HG03558 (cell line): ENCODE measurements at regions not wholly inside any gene's neighbourhood (a gene's known extent, or its start where the extent isn't known, plus 50 kb on each side); places are given as distances from the start of the nearest gene placed in this dataset.

Experiments used
- ATAC-seq: cut with Tn5 transposase; IDR thresholded peaks from one replicate; pipeline ENCODE4 v1.9.1; 2021; ENCODE audit warnings: moderate number of reproducible peaks; ENCODE audit not compliant: unreplicated experiment; ENCODE audit errors: extremely low read depth

DNA sequence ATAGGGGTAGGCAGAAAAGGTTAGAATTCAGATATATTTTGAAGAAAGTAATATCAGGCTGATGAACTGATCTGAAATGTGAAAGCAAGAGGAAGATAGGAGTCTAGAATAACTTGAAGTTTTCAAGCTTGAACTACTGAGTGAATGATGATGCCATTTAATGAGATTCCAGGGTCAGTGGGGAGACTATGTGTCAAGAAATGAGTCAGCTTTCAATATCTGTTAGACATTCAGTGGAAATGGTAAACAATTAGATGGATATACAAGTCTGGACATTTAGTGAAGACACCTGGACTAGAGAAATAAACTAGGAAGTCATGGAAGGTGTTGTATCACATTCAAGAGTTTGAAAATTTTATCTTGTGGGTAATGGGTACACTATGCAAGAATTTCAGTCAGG, 326.9 kb downstream of the FSIP2 start:
- no peak for ATAC-seq

DNA sequence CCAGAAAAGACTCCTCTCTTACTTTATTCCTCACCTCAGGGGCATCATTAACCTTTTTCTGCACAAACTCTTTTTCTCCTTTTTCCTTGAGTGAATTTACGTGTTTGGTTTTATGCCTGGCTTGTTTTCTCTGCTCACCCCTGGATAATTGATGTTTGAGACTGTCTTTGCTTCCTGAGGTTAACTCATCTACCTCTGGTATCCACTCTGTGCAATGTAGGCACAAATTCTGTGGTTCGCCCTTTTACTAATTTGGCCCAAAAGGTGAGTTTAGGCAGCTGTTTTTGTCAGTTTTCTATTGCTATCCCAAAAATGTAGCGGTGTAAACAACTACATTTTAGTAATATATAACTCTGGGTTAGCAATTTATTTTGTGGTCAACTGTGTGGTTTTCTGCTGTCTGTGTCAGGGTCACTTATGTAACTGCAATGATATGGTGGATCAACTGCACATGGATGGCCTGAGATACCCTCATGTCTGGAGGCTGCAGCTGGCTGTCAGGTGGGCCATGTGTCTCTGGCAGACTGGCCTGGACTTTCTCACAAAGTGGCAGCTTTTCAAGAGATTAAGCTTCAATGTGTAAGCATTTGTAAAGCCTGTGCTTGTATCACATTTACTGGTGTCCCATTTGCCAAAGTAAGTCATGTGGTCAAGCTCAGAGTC, 329.7 kb downstream of the FSIP2 start:
- no peak for ATAC-seq

DNA sequence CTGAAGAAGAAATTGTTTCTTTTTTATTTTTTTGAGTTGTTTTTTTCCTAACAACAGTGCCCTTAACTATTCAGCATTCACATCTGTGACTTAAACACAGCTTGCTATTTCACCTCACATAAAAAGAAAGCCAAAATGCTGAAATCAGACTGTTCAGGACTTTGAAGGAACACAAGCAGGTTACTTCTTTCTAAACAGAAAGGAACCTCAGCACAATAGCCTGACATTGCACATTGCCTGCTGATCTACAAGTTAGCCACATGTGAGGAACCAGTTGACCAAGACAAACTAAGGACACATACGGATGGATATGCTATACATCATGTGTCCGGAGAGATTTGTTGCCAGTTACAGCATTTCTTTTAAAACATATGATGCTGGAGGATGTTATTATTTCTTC, 331.1 kb downstream of the FSIP2 start:
- no peak for ATAC-seq

DNA sequence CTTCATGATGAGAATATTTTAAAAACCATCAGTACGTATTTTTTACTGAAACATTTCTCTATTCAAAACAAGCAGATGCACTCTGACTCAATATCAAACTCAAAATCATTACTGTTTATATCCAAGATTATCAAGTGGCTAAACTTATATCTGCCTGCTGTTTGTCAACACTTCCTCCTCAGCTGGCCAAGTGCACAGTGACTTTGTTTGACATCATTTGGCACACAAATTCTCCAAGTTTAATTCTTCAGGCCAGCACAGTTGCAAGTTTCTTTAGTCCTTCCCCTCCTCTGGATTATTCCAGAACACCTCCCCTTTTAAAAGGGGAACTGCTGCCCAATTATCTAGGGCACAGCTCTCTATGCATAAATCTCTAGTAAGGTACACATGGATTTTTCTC, 346.6 kb downstream of the FSIP2 start:
- ATAC-seq, result no peak

DNA sequence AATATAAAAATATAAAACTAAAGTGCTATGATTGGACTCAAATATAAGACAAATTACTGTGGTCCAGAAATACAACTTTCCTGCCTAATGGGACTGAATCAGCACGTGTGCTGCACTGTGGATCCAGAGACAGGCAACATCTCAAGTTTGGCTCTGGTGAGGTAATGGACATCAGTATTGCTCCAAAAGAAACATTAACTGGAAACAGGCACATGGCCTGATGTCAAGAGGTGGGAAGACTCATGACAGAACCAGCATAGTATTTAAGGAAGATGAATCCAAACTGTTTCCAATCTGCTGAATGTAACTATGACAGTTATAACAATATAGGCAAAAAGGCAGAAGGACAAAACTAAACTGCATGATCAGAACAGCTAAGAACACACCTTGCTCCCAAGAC, 354.6 kb downstream of the FSIP2 start:
- no peak for ATAC-seq

DNA sequence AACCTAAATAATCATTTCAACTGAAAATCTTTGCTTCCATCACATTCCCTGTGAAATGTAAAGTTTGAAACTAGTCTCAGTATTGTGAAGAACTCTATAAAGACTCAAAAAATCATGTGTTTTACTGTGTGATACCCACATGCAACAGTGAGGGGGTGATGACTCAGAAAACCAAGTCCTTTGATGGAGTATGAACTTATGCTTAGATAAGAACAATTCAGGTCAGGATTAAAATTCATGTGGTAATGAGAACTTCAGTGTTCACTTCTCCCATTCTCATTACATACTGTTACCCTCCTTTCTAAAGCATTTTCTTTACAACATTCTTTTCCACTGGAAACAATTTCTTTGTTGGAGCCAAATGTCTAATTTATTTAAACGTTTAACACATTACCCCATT, 360.2 kb downstream of the FSIP2 start:
- ATAC-seq, result no peak

DNA sequence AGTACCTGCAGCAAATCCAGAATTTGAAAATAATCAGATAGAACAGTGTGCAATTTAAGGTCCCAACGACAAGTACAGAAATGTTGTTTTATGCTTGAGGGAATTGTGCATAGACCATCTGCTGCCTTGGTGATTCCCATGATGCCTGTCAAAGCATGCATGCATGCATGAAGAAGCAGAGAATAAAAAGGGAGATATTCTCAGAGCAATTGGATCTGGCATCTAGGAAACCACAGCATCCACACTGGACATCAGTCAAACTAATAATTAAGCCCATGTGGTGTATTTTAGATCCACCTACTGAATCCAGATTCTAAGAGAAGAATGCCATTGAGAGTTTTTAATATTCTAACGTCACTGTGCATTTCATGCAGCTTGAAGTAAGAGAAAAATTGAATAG, 361.2 kb downstream of the FSIP2 start:
- no peak for ATAC-seq

DNA sequence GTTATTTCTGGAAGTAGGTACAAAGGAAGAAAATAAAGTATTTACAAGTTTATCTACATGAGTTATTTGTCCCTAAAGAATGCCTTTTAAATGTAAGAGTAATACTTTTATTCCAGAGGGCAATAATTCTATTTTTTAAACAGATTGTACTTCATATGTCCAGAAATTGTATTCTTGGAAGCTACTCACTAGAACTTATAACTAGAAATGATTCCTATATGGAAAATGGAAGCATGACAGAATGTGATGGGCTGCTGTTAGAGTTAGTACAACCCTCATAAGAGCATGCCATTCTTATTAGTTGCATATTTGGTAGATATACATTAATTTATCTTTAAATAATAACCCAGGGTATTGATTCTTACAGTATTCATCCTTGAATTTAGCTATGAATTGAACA, 362.0 kb downstream of the FSIP2 start:
- no peak for ATAC-seq

DNA sequence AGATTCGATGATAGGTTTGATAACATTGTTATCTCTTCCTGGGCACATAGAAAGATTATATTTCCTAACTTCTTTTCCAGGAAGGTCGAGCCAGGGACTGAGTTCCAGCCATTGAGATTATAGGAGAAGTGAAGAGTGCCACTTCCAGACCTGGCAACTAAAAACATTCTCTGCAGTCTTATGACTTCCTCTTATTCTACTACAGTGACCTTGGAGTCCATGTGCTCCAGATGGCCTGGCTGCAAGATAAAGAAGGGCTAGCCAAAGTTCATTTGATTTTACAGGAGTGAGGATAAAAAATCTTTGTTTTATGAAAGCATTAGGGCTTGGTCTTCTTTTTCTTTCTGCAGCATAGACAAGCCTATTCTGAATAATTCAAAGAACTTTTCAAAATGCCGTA, 363.0 kb downstream of the FSIP2 start:
- ATAC-seq, result no peak

DNA sequence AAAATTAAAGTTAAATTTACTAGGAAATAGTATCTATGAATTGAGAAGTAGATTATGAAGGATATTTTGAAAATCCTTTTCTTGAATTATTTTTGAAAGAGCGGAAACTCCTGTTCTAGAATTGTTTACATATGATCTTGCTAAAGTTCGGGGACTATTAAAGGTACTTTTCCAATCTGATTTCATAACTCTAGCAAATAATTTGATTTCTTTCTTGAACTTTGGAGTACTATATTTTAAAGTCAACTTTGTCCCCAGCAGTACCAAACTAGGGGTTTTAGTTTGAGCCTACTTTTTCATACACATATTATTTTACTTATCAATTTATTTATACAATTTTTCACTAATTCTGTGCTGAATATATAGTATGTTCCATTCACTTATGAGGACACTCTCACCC, 364.7 kb downstream of the FSIP2 start:
- ATAC-seq, result no peak

DNA sequence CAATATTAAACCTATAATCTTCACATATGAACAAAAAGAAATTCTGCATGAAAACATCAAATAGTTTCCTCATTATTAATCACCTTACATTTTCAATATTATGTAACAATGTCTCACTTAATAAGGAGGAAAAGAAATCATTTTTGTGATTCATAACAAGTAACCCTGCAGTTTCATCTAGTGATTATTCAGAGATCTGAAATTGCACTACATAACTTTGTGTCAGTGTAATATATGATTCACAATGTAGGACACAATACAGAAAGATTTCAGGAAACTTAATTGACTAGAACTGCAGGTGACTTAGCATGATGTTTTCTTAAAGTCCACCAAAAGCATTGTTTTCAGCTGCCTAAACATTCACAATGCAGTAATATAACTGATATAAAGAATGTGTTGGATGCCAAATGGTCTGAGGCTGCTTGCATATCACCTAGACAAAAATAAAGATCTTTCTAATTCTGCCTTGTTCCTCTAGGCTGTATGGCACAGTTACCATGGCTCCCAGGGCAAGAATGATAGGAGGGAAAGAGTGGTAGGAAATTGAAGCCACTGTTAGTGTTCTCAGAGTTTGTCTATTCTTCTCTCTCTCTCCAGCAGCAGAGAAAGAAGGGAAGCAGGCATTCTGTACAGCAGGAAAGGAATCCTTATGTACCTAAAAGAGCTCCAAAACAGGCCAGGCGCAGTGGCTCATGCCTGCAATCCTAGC, 366.6 kb downstream of the FSIP2 start:
- no peak for ATAC-seq

DNA sequence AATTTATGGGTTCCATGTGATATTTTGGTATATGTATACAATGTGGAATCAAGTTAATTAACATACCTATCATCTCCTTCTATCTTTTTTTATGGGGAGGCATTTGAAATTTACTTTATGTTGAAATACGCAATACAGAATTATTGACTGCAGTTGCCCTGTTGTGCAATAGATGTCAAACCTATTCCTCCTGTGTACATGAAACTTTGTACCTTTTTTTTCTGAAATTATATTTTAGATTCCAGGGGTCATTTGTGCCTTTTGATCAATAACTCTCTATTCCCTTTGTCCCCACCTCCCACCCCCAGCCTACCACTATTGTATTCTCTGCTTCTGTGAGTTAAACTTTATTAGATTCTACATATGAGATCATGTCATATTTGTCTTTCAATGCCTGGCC, 369.9 kb downstream of the FSIP2 start:
- no peak for ATAC-seq

DNA sequence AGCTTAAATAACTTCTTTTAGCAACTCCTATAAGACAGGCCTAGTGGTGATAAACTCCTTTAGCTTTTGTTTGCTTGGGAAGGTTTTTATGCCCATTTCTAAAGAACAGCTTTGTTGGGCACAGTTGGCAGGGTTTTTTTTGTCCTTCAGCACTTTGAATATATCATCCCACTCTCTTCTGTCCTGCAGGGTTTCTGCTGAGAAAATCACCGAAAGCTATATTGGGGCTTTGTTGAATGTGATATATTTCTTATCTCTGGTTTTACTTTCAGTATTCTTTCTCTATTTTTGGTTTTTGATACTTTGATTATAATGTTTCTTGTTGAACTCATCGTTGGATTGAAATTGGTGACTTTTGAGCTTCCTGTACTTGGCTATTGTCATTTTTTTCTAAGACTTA, 372.8 kb upstream of the ZC3H15 start:
- ATAC-seq, result no peak

DNA sequence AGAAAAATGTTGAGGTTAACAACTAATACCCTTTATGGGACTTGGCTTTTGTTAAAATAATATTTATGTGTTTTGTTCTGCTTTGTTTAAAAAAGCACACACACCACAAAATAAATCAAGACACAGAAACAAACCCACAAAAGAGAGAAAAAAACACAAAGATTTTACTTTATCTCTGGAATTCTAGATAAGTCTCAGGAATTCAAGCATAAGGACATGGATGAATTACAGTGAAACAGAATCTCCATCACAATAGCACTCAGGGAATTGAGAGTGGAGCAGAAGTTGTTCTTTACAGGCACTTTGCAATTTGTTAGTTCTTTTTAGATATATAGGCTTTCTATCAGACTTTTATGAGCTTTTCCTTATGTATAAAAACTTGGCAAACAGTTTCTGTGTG, 360.9 kb upstream of the ZC3H15 start:
- ATAC-seq, result no peak

DNA sequence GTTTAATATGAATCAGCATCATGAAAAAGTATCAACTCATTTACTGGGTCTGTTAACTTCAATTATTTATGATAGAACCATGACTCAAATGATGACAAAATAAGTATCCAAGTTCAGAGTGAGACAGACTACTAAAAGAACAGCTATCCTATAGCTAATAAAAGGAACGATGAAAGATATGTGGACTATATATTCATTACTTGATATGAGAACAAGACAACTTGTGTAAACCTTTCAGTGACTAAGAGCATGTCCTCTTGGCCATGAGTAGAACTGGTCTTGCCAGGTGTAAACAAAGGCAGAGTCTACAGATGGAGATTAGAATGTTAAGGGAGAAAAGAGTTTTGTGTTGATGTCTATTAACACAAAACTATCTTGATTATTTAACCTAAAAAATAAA, 360.4 kb upstream of the ZC3H15 start:
- no peak for ATAC-seq

DNA sequence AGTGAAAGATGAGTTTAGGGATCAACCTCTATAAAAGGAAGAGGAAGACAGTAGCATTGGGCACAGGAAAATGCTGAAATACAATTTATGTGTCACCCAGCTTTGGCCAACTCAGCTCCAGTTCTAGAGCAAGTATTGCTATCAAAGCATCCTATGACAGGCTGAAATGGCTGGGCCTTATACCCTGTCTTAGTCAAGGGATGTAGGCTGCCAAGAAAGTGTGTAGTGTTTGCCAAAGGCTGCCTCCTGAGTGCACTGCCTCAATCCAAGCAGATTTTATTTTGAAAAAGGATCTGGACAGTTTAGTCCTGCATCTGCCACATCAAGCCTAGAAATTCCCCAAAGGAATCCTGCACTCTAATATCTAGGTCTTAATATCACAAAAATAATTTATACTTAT, 359.9 kb upstream of the ZC3H15 start:
- ATAC-seq, result no peak

DNA sequence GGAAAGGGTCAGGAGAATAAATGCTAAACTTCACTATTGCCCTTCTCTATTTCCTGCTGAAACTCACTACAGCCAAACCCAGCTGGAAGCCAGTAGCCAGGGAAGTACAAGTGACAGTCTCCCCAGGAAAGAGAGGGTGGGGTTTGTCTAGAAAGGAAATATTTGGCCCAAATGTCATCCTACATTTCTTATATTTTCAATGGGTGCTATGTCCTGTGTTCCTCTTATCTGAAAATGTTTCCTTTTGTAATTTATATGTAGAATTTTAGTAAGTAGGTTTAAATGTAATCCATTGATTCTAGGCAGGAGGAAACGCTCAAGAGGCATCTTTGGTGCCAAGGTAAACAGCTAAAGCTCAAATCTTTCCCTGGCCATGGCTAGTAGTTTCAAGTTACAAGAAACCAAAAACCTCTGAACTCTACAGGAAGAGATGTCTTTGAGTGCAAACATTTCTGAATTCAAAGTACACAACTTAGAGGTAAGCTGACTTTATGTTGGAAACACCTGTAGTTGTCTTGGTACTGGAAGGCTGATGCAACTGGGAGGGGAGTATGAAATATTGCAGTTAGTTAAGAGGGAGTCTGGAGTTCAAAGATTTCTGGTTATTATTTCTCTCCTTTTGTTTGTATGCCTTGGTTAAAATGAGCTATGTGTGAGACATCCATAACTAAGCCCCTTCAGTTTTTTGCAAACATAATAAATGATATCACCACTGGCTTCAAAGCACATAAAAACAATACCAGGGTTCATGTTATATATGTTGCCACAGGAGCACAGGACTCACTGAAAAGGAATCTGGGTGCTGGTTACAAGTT, 356.1 kb upstream of the ZC3H15 start:
- no peak for ATAC-seq

DNA sequence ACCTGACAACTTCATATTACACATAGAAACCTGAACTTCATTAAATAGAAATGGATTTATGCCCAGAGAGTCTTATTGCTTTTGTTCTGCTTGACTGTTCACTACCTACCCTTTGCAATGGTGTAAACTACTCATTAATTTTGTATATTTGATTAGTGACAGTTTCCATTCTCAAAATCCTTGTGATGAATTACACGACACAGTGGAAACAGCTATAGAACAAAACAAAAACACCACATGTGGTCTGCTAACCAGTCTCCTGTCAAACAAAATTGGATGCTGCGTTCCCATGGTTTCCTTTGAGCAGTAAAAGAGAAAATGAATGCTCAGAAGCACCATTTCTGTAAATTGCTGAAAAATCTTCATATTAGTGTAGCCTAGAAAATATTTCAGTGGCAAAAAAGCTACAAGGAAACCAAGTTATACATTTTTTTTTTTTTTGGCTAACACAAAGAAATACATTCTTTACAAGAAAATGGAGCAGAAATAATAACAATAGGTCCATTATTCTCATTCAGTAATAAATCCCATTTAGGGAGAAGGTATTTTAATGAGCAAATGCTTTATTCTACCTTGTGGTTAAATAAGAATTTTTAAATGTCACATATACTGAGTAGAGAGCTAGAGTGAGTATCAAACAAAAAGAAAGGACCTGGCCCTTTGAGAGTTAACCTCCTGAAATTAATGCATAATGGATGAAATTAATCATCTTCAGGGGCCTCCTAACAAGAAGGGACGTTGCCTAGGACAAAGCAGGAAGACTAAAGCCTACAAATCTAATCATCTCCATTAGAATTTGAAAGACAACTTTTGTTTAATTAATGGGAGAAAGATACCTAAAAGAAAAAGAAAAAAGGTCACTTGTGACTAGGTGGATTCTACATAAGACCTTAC, 355.1 kb upstream of the ZC3H15 start:
- ATAC-seq, result no peak

DNA sequence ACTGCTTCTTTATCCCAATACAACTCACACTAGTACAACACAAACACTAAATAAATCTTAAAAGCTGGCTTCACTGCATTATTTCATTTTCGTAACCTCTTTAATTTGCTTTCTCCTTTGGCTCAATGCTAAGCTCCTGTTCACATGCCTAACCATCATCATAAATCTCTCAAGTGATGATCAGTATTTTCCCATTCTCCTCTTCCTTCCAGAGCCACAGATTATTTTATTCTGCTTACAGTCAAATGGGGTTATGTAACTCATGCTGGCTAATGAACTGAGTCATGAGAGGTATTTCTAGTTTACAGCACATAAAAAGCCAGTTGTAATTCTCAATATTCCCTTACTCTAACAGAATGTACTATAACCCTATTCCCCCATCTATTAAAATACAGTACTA, 350.4 kb upstream of the ZC3H15 start:
- no peak for ATAC-seq

DNA sequence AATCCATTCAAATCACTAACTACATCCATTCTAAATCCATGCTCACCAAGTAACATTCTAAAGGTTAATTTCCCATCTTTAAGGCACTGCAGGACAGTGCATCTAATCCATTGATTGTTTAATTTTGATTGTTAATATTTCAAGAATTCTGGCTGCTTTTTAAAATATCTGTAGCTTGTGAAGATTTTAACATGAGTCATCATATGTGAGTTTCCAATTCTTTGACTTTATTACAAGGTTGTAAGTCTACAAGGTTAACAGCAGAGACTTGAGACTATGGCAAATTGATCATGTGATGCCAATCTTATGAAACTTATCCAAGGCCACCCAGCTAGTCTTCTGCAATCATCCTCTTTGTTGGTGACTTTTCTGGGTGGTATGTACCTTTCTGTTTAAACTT, 349.2 kb upstream of the ZC3H15 start:
- no peak for ATAC-seq

DNA sequence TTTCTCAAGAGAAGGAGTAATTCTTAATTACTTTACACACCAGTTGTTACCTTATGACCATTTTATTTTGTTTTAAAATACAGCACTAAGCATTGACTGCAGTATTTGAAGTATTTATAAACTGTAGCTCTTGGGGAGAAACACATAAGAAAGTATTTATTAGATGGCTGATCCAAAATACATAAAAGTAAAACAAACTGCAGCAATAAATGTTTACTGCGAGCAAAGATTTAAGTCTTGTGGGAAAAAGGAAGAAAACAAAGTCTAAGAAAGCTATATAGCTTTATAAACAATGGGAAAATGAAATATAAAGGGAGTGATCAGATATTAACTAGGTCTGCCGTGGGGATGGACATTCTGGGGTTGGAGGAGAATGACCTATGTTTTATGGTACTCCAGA, 347.2 kb upstream of the ZC3H15 start:
- no peak for ATAC-seq
